Activated CD4-positive, alpha-beta memory T cell treated with anti-CD3 and anti-CD28 coated beads, Interleukin-2, amount 10 ng/mL, durations not matched to agents 7 days and 5 days (primary cell): ENCODE measurements at regions not wholly inside any gene's neighbourhood (a gene's known extent, or its start where the extent isn't known, plus 50 kb on each side); places are given as distances from the start of the nearest gene placed in this dataset.
"Not testable (repeated sequence)": the region's sequence is repeated elsewhere in the genome, so short reads cannot be mapped to it uniquely, and the experiment has no call there.

Experiments
- CTCF ChIA-PET: fragments of 350-600 bp; sonication (Branson Sonifier 250); formaldehyde crosslinking; loops from one replicate; lab custom pipeline; 2021; ENCODE audit warnings: antibody characterized with exemption, inconsistent platforms; lab: Charles Lee
- POLR2A ChIA-PET: fragments of 350-600 bp; sonication (Branson Sonifier 250); formaldehyde crosslinking; loops from one replicate; lab custom pipeline; 2021; ENCODE audit warnings: antibody characterized with exemption; lab: Charles Lee
- DNase-seq: peaks from one replicate; pipeline ENCODE4 v3.0.0-alpha.2; 2020
- H3K27ac Mint-ChIP-seq: one replicate; pipeline ENCODE4 v1.8.0; 2021; ENCODE audit warnings: mild to moderate bottlenecking, mixed read lengths
- H3K27me3 Mint-ChIP-seq: one replicate; pipeline ENCODE4 v1.8.0; 2021; ENCODE audit warnings: mixed read lengths
- H3K36me3 Mint-ChIP-seq: one replicate; pipeline ENCODE4 v1.8.0; 2021; ENCODE audit warnings: low read depth, mixed read lengths
- H3K4me1 Mint-ChIP-seq: one replicate; pipeline ENCODE4 v1.8.0; 2021; ENCODE audit warnings: mixed read lengths
- H3K4me3 Mint-ChIP-seq: one replicate; pipeline ENCODE4 v1.8.0; 2021; ENCODE audit warnings: mild to moderate bottlenecking, mixed read lengths
- H3K9me3 Mint-ChIP-seq: one replicate; pipeline ENCODE4 v1.8.0; 2021; ENCODE audit warnings: mixed read lengths

DNA sequence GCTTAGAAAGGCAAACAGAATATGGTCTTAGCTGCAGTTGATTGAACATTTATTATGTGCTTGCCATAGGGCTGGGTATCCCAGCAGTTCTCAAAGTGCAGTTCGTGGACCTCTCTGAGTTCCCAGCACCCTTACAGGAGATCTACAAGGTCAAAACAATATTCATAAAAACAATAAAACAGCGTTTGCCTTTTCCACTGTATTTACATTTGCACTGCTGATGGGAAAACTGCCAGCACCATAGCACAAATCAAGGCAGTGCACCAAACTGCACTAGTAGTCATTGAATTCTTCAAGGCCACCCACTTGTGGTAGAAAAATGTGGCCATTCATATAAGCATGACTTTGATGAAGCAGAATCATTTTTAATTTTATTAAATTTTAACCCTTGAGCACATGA, 128.1 kb downstream of the CCDC34 start:
- H3K27ac Mint-ChIP-seq, result no peak overlapping the region
- ChIA-PET POLR2A (no interaction called here), CTCF (no interaction called here)
- H3K4me1 Mint-ChIP-seq, result no peaks in the 10 kb centered on the region
- H3K9me3 Mint-ChIP-seq, result no peaks in the 10 kb centered on the region
- no peak for DNase-seq
- H3K27me3 Mint-ChIP-seq, result peaks cover 5% of the 10 kb centered on the region
- H3K36me3 Mint-ChIP-seq, result no peaks in the 10 kb centered on the region
- no peak overlapping the region for H3K4me3 Mint-ChIP-seq

DNA sequence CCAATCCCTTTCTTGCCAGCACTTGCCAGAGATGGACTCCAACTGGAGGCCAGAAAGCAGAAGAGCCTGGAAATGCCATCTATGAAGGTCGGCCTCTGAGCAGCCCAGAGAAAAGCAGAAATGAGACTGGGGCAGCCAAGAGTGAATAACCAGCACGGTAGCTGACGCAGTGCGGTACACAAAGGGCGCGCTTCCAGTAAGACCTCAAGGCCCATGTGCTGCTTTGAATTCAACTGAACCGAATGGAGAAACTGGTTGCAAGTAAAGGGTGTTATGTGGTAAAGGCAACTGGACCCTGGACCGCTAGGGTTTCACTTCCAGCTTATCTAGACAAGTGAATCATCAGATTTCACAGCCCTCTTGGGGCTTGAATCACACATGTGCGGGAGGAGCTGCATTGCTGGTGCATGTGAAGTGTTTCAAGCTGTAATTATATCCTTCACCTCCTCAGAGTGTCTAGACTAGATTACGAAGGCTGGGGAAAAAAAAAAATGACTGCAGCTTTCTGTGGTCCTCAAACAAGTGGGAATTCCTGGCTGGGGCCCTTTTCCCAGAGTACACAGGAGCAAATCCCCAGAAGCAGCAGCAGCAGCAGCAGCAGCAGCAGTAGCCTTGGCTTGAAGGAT, 128.9 kb downstream of the CCDC34 start:
- Mint-ChIP-seq H3K9me3 (no peaks in the 10 kb centered on the region), H3K27me3 (peaks cover 6% of the 10 kb centered on the region), H3K36me3 (no peaks in the 10 kb centered on the region), H3K4me1 (no peaks in the 10 kb centered on the region), H3K4me3 (no peak overlapping the region), H3K27ac (no peak overlapping the region)
- ChIA-PET CTCF (interaction anchor here (1.3 kb wide), 1 partner anchor 251 kb away, joined by 4 read pairs; no protein-coding TSS in a partner anchor), POLR2A (no interaction called here)
- DNase-seq, result no peak

DNA sequence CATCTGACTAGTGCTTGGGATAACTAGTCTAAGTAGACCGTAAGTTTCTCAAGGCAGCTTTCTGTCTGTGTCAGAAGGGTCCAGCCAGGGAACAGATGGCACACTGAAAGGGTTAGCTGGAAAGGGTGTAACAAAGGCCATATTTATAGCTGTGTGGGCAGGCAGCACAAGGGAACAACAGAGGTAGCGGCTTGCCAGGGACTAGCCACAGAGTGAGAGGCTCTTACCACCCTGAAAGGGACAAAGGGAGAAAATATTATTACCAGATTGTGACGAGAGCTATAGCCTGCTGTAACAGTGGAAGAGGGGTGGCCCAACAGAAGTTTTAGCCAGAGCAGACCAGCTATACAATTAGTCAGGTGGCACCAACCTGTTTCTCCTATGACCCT, 129.4 kb downstream of the CCDC34 start:
- H3K9me3 Mint-ChIP-seq, result no peaks in the 10 kb centered on the region
- no peaks in the 10 kb centered on the region for H3K36me3 Mint-ChIP-seq
- peaks cover 6% of the 10 kb centered on the region for H3K27me3 Mint-ChIP-seq
- H3K4me1 Mint-ChIP-seq, result no peaks in the 10 kb centered on the region
- DNase-seq, result no peak
- ChIA-PET CTCF (interaction anchor here (1.3 kb wide), 1 partner anchor 252 kb away, joined by 4 read pairs; no protein-coding TSS in a partner anchor), POLR2A (no interaction called here)
- H3K4me3 Mint-ChIP-seq, result no peak overlapping the region
- no peak overlapping the region for H3K27ac Mint-ChIP-seq

DNA sequence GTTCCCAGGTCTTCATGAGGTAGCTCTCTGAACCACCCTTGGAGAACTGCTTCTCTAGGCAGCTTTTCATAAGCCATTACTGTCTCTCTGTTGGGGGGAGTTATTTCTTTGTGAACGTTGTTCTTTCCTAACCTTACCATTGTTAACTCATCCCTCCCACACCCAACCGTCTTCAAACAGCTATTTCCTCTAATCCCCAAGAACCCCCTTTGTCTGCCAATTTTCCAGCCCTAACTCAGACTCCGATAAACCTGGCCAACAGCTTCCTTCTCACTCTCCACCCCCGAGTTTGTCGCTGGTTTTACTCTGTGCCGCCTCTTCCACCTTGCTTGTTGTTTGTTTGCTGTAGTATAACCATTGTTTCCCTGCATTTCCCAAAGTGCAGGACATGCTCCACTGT, 131.5 kb downstream of the CCDC34 start:
- H3K27ac Mint-ChIP-seq, result no peak overlapping the region
- ChIA-PET POLR2A (no interaction called here), CTCF (no interaction called here)
- H3K4me1 Mint-ChIP-seq, result no peaks in the 10 kb centered on the region
- H3K36me3 Mint-ChIP-seq, result no peaks in the 10 kb centered on the region
- peaks cover 6% of the 10 kb centered on the region for H3K27me3 Mint-ChIP-seq
- no peak overlapping the region for H3K4me3 Mint-ChIP-seq
- no peak for DNase-seq
- no peaks in the 10 kb centered on the region for H3K9me3 Mint-ChIP-seq

DNA sequence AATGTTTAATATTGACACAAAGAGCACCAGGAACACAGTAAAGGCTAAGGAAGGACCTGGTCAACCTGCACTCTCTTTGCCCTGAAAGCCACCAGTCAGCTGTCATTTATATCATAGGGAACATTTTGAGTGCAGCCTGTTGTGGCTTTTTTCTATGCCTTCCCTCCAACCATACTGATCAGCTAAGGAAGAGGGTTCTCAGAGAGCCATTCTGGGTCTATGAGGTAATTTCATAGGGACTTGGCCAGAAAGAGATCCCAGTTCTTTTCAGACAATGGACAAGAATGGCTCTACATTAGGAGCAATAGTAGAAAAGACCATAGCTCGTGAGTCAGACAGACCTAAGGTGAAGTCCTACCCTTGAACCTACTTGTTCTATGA, 132.8 kb downstream of the CCDC34 start:
- DNase-seq, result no peak
- H3K27ac Mint-ChIP-seq, result no peak overlapping the region
- H3K4me1 Mint-ChIP-seq, result no peaks in the 10 kb centered on the region
- H3K9me3 Mint-ChIP-seq, result no peaks in the 10 kb centered on the region
- no peaks in the 10 kb centered on the region for H3K36me3 Mint-ChIP-seq
- ChIA-PET CTCF (no interaction called here), POLR2A (no interaction called here)
- H3K27me3 Mint-ChIP-seq, result peaks cover 6% of the 10 kb centered on the region
- H3K4me3 Mint-ChIP-seq, result no peak overlapping the region

DNA sequence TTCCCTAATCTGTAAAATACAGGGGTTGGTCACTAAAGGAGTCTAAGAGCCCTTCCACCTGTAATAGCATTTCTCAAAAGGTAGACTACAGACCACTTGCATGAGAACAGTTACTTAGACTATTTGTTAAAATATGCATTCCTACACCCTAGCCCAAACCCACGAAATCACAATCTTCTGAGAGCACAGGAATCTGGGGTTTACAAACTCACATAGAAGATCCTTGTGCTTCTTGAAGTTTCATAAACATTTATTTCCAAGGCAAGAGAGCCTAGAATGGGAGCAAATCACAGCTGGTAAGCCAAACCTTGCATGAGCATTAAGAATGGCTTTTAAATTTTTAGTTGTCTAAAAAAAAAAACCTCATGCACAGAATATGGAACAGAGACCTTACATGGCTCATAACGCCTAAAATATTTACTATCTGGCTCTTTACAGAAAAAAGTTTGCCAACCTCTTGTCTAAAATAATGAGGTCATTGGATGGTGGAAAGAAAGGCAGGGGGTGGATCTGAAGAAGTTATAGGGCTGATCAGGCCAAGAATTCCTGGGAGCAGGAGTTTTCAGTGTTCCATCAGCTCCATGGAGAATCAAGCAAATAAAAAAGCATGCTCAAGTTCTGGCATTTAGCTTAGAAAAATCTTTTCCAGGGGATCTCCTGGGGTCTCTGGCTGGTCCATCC, 133.4 kb downstream of the CCDC34 start:
- CTCF ChIA-PET, result no interaction called here
- no peak overlapping the region for H3K4me3 Mint-ChIP-seq
- H3K9me3 Mint-ChIP-seq, result no peaks in the 10 kb centered on the region
- no peak for DNase-seq
- no peak overlapping the region for H3K27ac Mint-ChIP-seq
- H3K36me3 Mint-ChIP-seq, result no peaks in the 10 kb centered on the region
- POLR2A ChIA-PET, result no interaction called here
- peaks cover 6% of the 10 kb centered on the region for H3K27me3 Mint-ChIP-seq
- H3K4me1 Mint-ChIP-seq, result no peaks in the 10 kb centered on the region

DNA sequence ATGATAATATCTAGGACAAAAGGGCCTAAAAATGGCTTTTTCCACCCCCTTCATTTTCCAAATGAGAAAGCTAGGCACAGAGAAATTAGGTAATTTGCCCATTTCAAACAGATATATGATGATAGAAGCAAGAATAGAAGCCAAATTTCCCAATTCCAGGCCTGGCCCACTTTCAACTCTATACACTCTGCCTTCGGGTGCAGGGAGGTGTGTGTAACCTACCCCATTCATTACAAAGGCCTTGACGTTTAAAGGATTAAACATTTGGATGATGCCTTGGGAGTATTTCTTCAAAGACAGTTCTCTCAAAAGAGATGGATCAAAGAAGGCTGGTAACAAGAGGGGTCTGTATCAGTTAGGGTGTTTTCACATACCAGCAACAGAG, 134.1 kb downstream of the CCDC34 start:
- POLR2A ChIA-PET, result no interaction called here
- Mint-ChIP-seq H3K27ac (no peak overlapping the region), H3K27me3 (peaks cover 6% of the 10 kb centered on the region), H3K4me3 (no peak overlapping the region), H3K9me3 (no peaks in the 10 kb centered on the region), H3K4me1 (no peaks in the 10 kb centered on the region), H3K36me3 (no peaks in the 10 kb centered on the region)
- DNase-seq, result no peak
- CTCF ChIA-PET, result interaction anchor here (0.6 kb wide), 1 partner anchor 112 kb away, joined by 3 read pairs; no protein-coding TSS in a partner anchor

DNA sequence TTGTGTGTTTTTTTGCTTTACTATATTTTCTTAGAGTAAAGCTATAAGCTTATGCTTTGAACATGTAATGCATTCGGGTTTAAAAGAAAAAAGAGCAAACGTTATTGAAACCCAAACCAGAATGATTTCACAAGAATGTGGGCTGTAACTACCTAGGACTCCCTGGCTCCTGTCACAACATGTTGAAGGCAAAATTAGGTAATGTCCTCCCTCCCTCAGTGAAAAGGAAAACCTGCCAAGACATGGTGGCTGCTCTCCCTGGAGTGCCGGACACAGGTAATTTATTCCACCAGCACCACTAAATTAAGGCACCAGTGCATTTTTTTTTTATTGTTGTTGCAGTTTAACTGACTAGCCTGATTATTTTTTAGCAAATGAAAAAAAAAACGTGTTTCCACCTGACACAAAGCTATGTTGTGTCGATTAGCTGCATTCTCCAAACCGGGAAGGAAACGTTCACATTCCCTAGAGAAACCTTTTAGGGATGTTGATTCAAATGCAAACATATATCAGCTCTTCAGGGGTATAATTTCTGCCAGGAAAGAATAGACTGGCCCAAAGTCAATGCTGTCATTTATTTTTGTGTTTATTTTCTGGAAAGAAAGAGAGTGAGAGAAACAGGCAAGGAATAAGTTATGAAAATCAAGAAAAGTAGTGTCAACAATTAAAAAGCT, 134.6 kb downstream of the CCDC34 start:
- ChIA-PET POLR2A (no interaction called here), CTCF (interaction anchor here (0.6 kb wide), 1 partner anchor 111 kb away, joined by 3 read pairs; no protein-coding TSS in a partner anchor)
- H3K36me3 Mint-ChIP-seq, result no peaks in the 10 kb centered on the region
- H3K4me1 Mint-ChIP-seq, result no peaks in the 10 kb centered on the region
- H3K4me3 Mint-ChIP-seq, result no peak overlapping the region
- DNase-seq, result no peak
- H3K27me3 Mint-ChIP-seq, result peaks cover 6% of the 10 kb centered on the region
- H3K27ac Mint-ChIP-seq, result no peak overlapping the region
- no peaks in the 10 kb centered on the region for H3K9me3 Mint-ChIP-seq

DNA sequence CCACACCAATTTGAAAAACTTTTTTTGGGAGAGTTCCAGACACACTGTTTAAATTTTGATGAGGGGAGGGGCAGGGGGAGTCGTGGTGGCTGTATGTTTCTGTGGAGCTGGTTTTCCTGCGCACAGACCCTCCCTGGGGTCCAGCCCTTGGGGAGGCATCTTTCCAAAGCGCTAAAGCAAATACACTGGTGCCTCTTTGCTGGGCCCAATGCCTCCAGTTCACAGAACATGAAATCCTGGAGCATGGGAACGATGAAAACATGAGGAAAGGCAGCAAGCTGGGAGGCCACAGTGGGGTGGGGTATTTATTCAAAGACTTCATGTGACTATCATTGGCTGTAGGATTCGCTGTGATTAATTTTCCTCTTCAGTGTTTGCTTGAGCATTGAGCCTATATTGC, 135.3 kb downstream of the CCDC34 start:
- CTCF ChIA-PET, result no interaction called here
- Mint-ChIP-seq H3K27ac (no peak overlapping the region), H3K4me1 (no peaks in the 10 kb centered on the region), H3K9me3 (no peaks in the 10 kb centered on the region), H3K36me3 (no peaks in the 10 kb centered on the region), H3K27me3 (peaks cover 6% of the 10 kb centered on the region), H3K4me3 (no peak overlapping the region)
- no peak for DNase-seq
- POLR2A ChIA-PET, result no interaction called here

DNA sequence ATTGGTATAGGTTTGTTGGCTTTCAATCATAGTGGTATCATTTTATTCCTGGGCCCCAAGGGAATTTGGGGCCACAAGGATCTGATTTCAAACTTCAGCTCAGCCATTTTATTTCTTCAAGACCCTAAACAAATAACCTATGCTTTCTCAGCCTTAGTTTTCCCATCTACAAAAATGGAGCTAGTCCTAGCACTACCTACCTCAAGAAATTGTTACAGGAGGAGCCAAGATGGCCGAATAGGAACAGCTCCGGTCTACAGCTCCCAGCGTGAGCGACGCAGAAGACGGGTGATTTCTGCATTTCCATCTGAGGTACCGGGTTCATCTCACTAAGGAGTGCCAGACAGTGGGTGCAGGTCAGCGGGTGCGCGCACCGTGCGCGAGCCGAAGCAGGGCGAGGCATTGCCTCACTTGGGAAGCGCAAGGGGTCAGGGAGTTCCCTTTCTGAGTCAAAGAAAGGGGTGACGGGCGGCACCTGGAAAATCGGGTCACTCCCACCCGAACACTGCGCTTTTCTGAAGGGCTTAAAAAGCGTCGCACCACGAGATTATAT, 143.5 kb downstream of the CCDC34 start:
- H3K27ac Mint-ChIP-seq, H3K9me3 Mint-ChIP-seq, DNase-seq, H3K4me1 Mint-ChIP-seq, CTCF ChIA-PET, POLR2A ChIA-PET, H3K27me3 Mint-ChIP-seq, H3K36me3 Mint-ChIP-seq, H3K4me3 Mint-ChIP-seq: not testable (repeated sequence)

DNA sequence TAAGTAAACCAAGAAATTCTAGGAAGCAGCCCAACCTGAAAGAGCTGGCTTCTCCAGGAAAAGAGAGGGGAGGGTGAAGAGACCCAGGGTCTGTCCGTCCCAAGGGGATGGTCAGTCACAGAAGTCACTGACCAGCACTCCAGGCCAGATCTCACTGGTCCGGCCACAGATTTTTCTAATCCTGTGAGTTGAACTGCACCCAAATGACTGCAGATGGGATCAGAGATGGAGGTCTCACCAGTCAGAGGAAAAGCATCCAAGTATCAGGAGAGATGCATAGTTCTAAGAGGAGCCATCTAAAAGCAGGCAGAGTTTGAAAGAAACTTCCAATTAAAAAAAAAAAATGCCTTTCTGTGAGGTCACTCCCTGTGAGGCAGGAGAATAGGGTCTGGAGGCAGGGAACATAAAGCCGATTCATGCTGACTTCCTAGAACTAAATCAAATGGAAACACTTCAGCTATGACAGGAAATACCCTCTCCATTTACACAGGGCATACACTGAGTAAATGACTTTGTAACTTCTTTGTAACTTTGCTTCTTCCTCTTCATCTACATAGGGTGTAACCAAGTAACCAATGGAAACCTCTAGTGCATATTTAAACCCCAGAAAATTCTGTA, 144.5 kb downstream of the CCDC34 start:
- ChIA-PET POLR2A (no interaction called here), CTCF (no interaction called here)
- Mint-ChIP-seq H3K27ac (no peak overlapping the region), H3K27me3 (no peaks in the 10 kb centered on the region), H3K36me3 (no peaks in the 10 kb centered on the region), H3K9me3 (no peaks in the 10 kb centered on the region), H3K4me1 (no peaks in the 10 kb centered on the region), H3K4me3 (no peak overlapping the region)
- no peak for DNase-seq

DNA sequence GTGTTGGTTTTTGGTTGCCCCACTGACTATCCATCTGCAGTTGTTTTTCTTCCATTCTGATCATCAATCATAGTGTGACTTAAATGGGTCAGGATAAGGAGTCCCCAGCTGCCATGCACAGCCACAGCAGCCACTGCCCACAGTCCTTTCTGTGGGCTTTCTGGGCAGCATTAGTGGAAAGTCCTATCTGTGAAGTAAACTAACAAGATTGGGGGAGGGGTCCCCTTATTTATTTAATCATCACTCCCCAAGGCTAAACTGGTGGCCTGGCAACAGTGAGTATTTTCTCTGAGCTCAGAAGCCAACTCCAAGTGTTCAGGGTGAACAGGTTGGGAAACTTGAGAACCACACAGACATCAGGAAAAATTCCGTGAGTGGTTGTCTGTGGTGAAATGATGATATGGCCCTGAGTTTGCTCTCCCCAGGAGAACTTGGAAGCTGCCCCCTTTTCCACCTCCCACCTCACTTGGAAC, 145.0 kb downstream of the CCDC34 start:
- H3K36me3 Mint-ChIP-seq, result no peaks in the 10 kb centered on the region

DNA sequence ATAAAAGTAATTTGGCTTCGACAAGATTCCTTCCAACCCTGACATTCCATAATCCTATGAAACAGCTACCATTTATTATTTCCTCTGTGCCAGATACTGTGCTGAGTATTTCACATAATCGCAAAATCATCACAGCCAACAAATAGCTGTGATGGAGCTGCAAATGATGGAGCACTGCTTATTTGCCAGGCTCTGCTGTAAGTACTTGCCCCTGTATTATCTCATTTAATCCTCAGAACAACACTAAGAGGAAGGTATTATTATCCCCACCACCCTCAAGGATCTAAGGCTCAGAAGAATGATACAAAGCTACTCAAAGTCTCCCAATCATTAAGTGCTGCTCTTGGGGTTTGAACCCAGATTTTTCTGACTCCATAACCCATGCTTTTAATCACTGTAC, 145.5 kb downstream of the CCDC34 start:
- H3K9me3 Mint-ChIP-seq, result no peaks in the 10 kb centered on the region
- H3K4me1 Mint-ChIP-seq, result no peaks in the 10 kb centered on the region
- H3K27me3 Mint-ChIP-seq, result no peaks in the 10 kb centered on the region
- no peak overlapping the region for H3K4me3 Mint-ChIP-seq
- H3K27ac Mint-ChIP-seq, result no peak overlapping the region
- DNase-seq, result no peak
- no peaks in the 10 kb centered on the region for H3K36me3 Mint-ChIP-seq
- ChIA-PET CTCF (no interaction called here), POLR2A (no interaction called here)

More for the DNA sequence above, 145.0 kb downstream of the CCDC34 start:
- H3K27me3 Mint-ChIP-seq, result no peaks in the 10 kb centered on the region
- no peaks in the 10 kb centered on the region for H3K9me3 Mint-ChIP-seq
- DNase-seq, result no peak
- POLR2A ChIA-PET, result no interaction called here
- CTCF ChIA-PET, result no interaction called here
- H3K27ac Mint-ChIP-seq, result no peak overlapping the region
- no peaks in the 10 kb centered on the region for H3K4me1 Mint-ChIP-seq
- no peak overlapping the region for H3K4me3 Mint-ChIP-seq
